GM23338 (cell line): ENCODE measurements at regions not wholly inside any gene's neighbourhood (a gene's known extent, or its start where the extent isn't known, plus 50 kb on each side); places are given as distances from the start of the nearest gene placed in this dataset.

ENCODE experiments used
- ATAC-seq: fragments of 200-7000 bp; cut with Tn5 transposase; 3 replicates; pipeline ENCODE4 v1.9.1; 2020
- DNase-seq: peaks from one replicate; pipeline ENCODE4 v3.0.0-alpha.2; 2015; ENCODE audit warnings: low spot score
- H2AFZ ChIP-seq: fragments of 200-600 bp; sonication (generic); 2 replicates; pipeline ENCODE4 v1.8.0; 2016; ENCODE audit warnings: antibody characterized with exemption, mild to moderate bottlenecking, moderate library complexity
- H3F3A ChIP-seq: fragments of 200-600 bp; sonication (generic); replicated peaks from 2 replicates; pipeline ENCODE4 v1.8.0; 2017; ENCODE audit warnings: antibody characterized with exemption, mixed run types, low read depth
- H3K27ac ChIP-seq: fragments of 200-600 bp; sonication (generic); 2 replicates; pipeline ENCODE4 v1.6.1; 2016; ENCODE audit warnings: low read depth
- H3K27me3 ChIP-seq: fragments of 200-600 bp; sonication (generic); 2 replicates; pipeline ENCODE4 v1.8.0; 2016; ENCODE audit warnings: mild to moderate bottlenecking, mixed run types, moderate library complexity; ENCODE audit not compliant: insufficient read depth
- H3K36me3 ChIP-seq: fragments of 200-600 bp; sonication (generic); 2 replicates; pipeline ENCODE4 v1.8.0; 2016; ENCODE audit warnings: mild to moderate bottlenecking; ENCODE audit not compliant: insufficient read depth
- H3K4me1 ChIP-seq: fragments of 200-600 bp; sonication (generic); 2 replicates; pipeline ENCODE4 v1.8.0; 2016; ENCODE audit warnings: mild to moderate bottlenecking, moderate library complexity; ENCODE audit not compliant: insufficient read depth
- H3K4me2 ChIP-seq: fragments of 200-600 bp; sonication (generic); 2 replicates; pipeline ENCODE4 v1.7.1; 2017; ENCODE audit warnings: mixed run types
- H3K4me3 ChIP-seq: fragments of 200-600 bp; sonication (generic); 2 replicates; pipeline ENCODE4 v1.6.1; 2016; ENCODE audit warnings: mixed run types
- H3K79me2 ChIP-seq: fragments of 200-600 bp; sonication (generic); replicated peaks from 2 replicates; pipeline ENCODE4 v1.8.0; 2017; ENCODE audit warnings: mild to moderate bottlenecking; ENCODE audit not compliant: insufficient read depth
- H3K9me2 ChIP-seq: fragments of 200-600 bp; sonication (generic); 2 replicates; pipeline ENCODE4 v1.8.0; 2017; ENCODE audit not compliant: insufficient read depth
- H4K20me1 ChIP-seq: fragments of 200-600 bp; sonication (generic); replicated peaks from 2 replicates; pipeline ENCODE4 v1.8.0; 2017; ENCODE audit warnings: mild to moderate bottlenecking; ENCODE audit not compliant: insufficient read depth
- H3K27ac Mint-ChIP-seq: 2 replicates; pipeline ENCODE4 v1.8.0; 2020; ENCODE audit warnings: inconsistent platforms, mild to moderate bottlenecking, moderate library complexity, mixed read lengths
- H3K27me3 Mint-ChIP-seq: 3 replicates; pipeline ENCODE4 v1.8.0; 2022; ENCODE audit warnings: low read depth, mild to moderate bottlenecking, moderate library complexity, mixed read lengths, inconsistent platforms; ENCODE audit not compliant: insufficient read depth, poor library complexity
- H3K36me3 Mint-ChIP-seq: 3 replicates; pipeline ENCODE4 v1.8.0; 2021; ENCODE audit warnings: low read depth, mild to moderate bottlenecking, inconsistent platforms, moderate library complexity, mixed read lengths
- H3K4me1 Mint-ChIP-seq: 3 replicates; pipeline ENCODE4 v1.8.0; 2020; ENCODE audit warnings: mild to moderate bottlenecking, inconsistent platforms, mixed read lengths
- H3K4me3 Mint-ChIP-seq: 3 replicates; pipeline ENCODE4 v1.8.0; 2021; ENCODE audit warnings: moderate library complexity, mild to moderate bottlenecking, inconsistent platforms, mixed read lengths
- H3K9me3 Mint-ChIP-seq: 3 replicates; pipeline ENCODE4 v1.8.0; 2020; ENCODE audit warnings: moderate library complexity, mild to moderate bottlenecking, inconsistent platforms, mixed read lengths
- CREB1 ChIP-seq: fragments of 250-450 bp; sonication (Bioruptor Pico); IDR thresholded peaks from 2 replicates; pipeline ENCODE4 v1.5.0; 2020; ENCODE audit warnings: low read depth, mild to moderate bottlenecking, moderate library complexity
- EZH2 ChIP-seq: fragments of 200-600 bp; sonication (generic); IDR thresholded peaks from one replicate; pipeline ENCODE4 v1.8.0; 2017; ENCODE audit warnings: antibody characterized with exemption, mild to moderate bottlenecking, low read depth; ENCODE audit not compliant: unreplicated experiment
- EZH2phosphoT487 ChIP-seq: fragments of 200-600 bp; sonication (generic); IDR thresholded peaks from one replicate; pipeline ENCODE4 v1.8.1; 2018; ENCODE audit warnings: antibody characterized with exemption; ENCODE audit not compliant: unreplicated experiment
- JUNB ChIP-seq: IDR thresholded peaks from one replicate; pipeline ENCODE4 v1.6.1; 2016; ENCODE audit warnings: antibody characterized with exemption; ENCODE audit not compliant: unreplicated experiment
- NANOG ChIP-seq: IDR thresholded peaks from 2 replicates; pipeline ENCODE4 v1.6.1; 2016; ENCODE audit warnings: antibody characterized with exemption, borderline replicate concordance
- POLR2AphosphoS5 ChIP-seq: IDR thresholded peaks from 2 replicates; pipeline ENCODE4 v1.6.1; 2016; ENCODE audit warnings: antibody characterized with exemption, low read depth
- STAT1 ChIP-seq: IDR thresholded peaks from one replicate; pipeline ENCODE4 v1.6.1; 2016; ENCODE audit warnings: antibody characterized with exemption; ENCODE audit not compliant: unreplicated experiment
- ZNF114 ChIP-seq: fragments of 250-450 bp; sonication (Bioruptor Pico); IDR thresholded peaks from 2 replicates; pipeline ENCODE4 v1.5.0; 2020; ENCODE audit warnings: mild to moderate bottlenecking, moderate library complexity
- ZNF331 ChIP-seq: fragments of 250-450 bp; sonication (Bioruptor Pico); IDR thresholded peaks from 2 replicates; pipeline ENCODE4 v1.5.0; 2020; ENCODE audit warnings: low read depth, mild to moderate bottlenecking, moderate library complexity
- TF ChIP-seq, protein P1 (sequence below): IDR thresholded peaks from one replicate; pipeline ENCODE4 v1.6.1; 2018; ENCODE audit warnings: antibody characterized with exemption; ENCODE audit not compliant: unreplicated experiment
- TF ChIP-seq, protein P2 (sequence below): IDR thresholded peaks from 2 replicates; pipeline ENCODE4 v1.6.1; 2016; ENCODE audit warnings: antibody characterized with exemption
- TF ChIP-seq, protein P3 (sequence below), 2 experiments: fragments of 200-600 bp in 1 of 2; sonication (generic) in 1 of 2; conservative IDR thresholded peaks; 2 replicates each; pipeline versions ENCODE4 v1.5.1 to v1.6.1; 2016 to 2017; ENCODE audit warnings: antibody characterized with exemption in 2 of 2, low read depth in 2 of 2, mild to moderate bottlenecking in 2 of 2, moderate library complexity in 1 of 2
- TF ChIP-seq, protein P4 (sequence below): fragments of 250-450 bp; sonication (Bioruptor Pico); IDR thresholded peaks from 2 replicates; pipeline ENCODE4 v1.5.0; 2020; ENCODE audit warnings: mild to moderate bottlenecking, moderate library complexity

DNA sequence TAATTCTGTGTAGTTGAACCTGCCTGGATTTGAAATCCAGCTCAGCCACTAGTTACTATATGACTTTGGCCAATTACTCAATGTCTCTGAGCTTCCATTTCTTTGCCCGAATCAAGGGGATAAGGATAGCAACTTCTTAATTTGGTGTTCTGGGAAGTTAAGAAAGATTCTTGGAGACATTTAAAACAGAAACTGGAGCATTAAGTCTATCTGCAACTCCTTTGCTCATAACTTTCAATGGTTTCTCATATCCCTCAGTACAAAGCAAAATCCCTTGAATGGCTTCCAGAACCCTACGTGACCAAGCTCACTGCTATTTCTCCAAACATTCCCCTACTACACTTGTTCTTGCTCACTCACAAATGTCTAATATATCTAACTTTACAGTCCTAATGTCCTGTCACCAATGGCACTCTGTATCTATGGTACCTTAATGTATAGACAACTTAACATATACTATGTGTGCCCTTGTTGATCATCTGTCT is 849.1 kb upstream of the SLIT2 start:
- Histone ChIP-seq H3K4me2 (no peak overlapping the region), H2AFZ (peak overlapping the region; percentile 70; the same call in 1 of the 2 replicates), H3K4me1 (peaks cover 4% of the 10 kb centered on the region; the same call in 1 of the 2 replicates), H3K27ac (no peak overlapping the region), H3K36me3 (no peaks in the 10 kb centered on the region), H4K20me1 (no peaks in the 10 kb centered on the region), H3K9me2 (no peaks in the 10 kb centered on the region), H3K79me2 (no peaks in the 10 kb centered on the region), H3F3A (no peaks in the 10 kb centered on the region), H3K4me3 (no peak overlapping the region), H3K27me3 (no peaks in the 10 kb centered on the region)
- Mint-ChIP-seq H3K36me3 (no peaks in the 10 kb centered on the region), H3K4me1 (peaks cover 3% of the 10 kb centered on the region), H3K27ac (no peak overlapping the region), H3K4me3 (no peak overlapping the region), H3K9me3 (no peaks in the 10 kb centered on the region; the same call in 2 of the 3 replicates), H3K27me3 (peaks cover 4% of the 10 kb centered on the region)
- TF ChIP-seq STAT1 (no peak), EZH2phosphoT487 (no peak), ZNF331 (no peak), JUNB (no peak), POLR2AphosphoS5 (no peak), ZNF114 (CRISPR knock-in tag) (no peak), EZH2 (no peak), CREB1 (CRISPR knock-in tag) (no peak), NANOG (no peak)
- TF ChIP-seq, protein P1, sequence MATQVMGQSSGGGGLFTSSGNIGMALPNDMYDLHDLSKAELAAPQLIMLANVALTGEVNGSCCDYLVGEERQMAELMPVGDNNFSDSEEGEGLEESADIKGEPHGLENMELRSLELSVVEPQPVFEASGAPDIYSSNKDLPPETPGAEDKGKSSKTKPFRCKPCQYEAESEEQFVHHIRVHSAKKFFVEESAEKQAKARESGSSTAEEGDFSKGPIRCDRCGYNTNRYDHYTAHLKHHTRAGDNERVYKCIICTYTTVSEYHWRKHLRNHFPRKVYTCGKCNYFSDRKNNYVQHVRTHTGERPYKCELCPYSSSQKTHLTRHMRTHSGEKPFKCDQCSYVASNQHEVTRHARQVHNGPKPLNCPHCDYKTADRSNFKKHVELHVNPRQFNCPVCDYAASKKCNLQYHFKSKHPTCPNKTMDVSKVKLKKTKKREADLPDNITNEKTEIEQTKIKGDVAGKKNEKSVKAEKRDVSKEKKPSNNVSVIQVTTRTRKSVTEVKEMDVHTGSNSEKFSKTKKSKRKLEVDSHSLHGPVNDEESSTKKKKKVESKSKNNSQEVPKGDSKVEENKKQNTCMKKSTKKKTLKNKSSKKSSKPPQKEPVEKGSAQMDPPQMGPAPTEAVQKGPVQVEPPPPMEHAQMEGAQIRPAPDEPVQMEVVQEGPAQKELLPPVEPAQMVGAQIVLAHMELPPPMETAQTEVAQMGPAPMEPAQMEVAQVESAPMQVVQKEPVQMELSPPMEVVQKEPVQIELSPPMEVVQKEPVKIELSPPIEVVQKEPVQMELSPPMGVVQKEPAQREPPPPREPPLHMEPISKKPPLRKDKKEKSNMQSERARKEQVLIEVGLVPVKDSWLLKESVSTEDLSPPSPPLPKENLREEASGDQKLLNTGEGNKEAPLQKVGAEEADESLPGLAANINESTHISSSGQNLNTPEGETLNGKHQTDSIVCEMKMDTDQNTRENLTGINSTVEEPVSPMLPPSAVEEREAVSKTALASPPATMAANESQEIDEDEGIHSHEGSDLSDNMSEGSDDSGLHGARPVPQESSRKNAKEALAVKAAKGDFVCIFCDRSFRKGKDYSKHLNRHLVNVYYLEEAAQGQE: no peak
- TF ChIP-seq, protein P2, sequence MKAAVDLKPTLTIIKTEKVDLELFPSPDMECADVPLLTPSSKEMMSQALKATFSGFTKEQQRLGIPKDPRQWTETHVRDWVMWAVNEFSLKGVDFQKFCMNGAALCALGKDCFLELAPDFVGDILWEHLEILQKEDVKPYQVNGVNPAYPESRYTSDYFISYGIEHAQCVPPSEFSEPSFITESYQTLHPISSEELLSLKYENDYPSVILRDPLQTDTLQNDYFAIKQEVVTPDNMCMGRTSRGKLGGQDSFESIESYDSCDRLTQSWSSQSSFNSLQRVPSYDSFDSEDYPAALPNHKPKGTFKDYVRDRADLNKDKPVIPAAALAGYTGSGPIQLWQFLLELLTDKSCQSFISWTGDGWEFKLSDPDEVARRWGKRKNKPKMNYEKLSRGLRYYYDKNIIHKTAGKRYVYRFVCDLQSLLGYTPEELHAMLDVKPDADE: no peak
- TF ChIP-seq, protein P3, sequence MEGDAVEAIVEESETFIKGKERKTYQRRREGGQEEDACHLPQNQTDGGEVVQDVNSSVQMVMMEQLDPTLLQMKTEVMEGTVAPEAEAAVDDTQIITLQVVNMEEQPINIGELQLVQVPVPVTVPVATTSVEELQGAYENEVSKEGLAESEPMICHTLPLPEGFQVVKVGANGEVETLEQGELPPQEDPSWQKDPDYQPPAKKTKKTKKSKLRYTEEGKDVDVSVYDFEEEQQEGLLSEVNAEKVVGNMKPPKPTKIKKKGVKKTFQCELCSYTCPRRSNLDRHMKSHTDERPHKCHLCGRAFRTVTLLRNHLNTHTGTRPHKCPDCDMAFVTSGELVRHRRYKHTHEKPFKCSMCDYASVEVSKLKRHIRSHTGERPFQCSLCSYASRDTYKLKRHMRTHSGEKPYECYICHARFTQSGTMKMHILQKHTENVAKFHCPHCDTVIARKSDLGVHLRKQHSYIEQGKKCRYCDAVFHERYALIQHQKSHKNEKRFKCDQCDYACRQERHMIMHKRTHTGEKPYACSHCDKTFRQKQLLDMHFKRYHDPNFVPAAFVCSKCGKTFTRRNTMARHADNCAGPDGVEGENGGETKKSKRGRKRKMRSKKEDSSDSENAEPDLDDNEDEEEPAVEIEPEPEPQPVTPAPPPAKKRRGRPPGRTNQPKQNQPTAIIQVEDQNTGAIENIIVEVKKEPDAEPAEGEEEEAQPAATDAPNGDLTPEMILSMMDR (conservative IDR thresholded peaks at IDR 0.05; ENCODE audit: low read depth in 2 of 2): no peak
- TF ChIP-seq, protein P4, sequence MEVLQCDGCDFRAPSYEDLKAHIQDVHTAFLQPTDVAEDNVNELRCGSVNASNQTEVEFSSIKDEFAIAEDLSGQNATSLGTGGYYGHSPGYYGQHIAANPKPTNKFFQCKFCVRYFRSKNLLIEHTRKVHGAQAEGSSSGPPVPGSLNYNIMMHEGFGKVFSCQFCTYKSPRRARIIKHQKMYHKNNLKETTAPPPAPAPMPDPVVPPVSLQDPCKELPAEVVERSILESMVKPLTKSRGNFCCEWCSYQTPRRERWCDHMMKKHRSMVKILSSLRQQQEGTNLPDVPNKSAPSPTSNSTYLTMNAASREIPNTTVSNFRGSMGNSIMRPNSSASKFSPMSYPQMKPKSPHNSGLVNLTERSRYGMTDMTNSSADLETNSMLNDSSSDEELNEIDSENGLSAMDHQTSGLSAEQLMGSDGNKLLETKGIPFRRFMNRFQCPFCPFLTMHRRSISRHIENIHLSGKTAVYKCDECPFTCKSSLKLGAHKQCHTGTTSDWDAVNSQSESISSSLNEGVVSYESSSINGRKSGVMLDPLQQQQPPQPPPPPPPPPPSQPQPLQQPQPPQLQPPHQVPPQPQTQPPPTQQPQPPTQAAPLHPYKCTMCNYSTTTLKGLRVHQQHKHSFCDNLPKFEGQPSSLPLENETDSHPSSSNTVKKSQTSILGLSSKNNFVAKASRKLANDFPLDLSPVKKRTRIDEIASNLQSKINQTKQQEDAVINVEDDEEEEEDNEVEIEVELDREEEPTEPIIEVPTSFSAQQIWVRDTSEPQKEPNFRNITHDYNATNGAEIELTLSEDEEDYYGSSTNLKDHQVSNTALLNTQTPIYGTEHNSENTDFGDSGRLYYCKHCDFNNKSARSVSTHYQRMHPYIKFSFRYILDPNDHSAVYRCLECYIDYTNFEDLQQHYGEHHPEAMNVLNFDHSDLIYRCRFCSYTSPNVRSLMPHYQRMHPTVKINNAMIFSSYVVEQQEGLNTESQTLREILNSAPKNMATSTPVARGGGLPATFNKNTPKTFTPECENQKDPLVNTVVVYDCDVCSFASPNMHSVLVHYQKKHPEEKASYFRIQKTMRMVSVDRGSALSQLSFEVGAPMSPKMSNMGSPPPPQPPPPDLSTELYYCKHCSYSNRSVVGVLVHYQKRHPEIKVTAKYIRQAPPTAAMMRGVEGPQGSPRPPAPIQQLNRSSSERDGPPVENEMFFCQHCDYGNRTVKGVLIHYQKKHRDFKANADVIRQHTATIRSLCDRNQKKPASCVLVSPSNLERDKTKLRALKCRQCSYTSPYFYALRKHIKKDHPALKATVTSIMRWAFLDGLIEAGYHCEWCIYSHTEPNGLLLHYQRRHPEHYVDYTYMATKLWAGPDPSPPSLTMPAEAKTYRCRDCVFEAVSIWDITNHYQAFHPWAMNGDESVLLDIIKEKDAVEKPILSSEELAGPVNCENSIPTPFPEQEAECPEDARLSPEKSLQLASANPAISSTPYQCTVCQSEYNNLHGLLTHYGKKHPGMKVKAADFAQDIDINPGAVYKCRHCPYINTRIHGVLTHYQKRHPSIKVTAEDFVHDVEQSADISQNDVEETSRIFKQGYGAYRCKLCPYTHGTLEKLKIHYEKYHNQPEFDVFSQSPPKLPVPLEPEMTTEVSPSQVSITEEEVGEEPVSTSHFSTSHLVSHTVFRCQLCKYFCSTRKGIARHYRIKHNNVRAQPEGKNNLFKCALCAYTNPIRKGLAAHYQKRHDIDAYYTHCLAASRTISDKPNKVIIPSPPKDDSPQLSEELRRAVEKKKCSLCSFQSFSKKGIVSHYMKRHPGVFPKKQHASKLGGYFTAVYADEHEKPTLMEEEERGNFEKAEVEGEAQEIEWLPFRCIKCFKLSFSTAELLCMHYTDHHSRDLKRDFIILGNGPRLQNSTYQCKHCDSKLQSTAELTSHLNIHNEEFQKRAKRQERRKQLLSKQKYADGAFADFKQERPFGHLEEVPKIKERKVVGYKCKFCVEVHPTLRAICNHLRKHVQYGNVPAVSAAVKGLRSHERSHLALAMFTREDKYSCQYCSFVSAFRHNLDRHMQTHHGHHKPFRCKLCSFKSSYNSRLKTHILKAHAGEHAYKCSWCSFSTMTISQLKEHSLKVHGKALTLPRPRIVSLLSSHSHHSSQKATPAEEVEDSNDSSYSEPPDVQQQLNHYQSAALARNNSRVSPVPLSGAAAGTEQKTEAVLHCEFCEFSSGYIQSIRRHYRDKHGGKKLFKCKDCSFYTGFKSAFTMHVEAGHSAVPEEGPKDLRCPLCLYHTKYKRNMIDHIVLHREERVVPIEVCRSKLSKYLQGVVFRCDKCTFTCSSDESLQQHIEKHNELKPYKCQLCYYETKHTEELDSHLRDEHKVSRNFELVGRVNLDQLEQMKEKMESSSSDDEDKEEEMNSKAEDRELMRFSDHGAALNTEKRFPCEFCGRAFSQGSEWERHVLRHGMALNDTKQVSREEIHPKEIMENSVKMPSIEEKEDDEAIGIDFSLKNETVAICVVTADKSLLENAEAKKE (CRISPR knock-in tag): no peak
- ATAC-seq (no peak), DNase-seq (no peak)
